ENCODE measurements at regions not wholly inside any gene's neighbourhood (a gene's known extent, or its start where the extent isn't known, plus 50 kb on each side); places are given as distances from the start of the nearest gene placed in this dataset.

- POLR2A ChIA-PET (ENCODE audit: unreplicated experiment) = no interaction called here
Measured at GRCh38 chr13:34757441-34757840, 184.6 kb upstream of the NBEA start.

GRCh38 chr13:34758628-34759027, 183.4 kb upstream of the NBEA start:
- Histone ChIP-seq H2AFZ (no peak overlapping the region), H3K27ac (no peak overlapping the region), H3F3A (ENCODE audit: insufficient read depth, low read depth) (no peaks in the 10 kb centered on the region), H3K9me3 (ENCODE audit: insufficient read depth, low read depth) (no peaks in the 10 kb centered on the region), H4K20me1 (ENCODE audit: insufficient read depth) (no peaks in the 10 kb centered on the region), H3K4me3 (no peak overlapping the region), H3K27me3 (ENCODE audit: insufficient read depth, low read depth) (no peaks in the 10 kb centered on the region), H3K4me2 (no peak overlapping the region), H3K4me1 (replicated peaks; ENCODE audit: insufficient read depth) (no peaks in the 10 kb centered on the region), H3K9me2 (ENCODE audit: insufficient read depth) (no peaks in the 10 kb centered on the region), H3K36me3 (ENCODE audit: low read depth) (no peaks in the 10 kb centered on the region), H3K79me2 (ENCODE audit: low read depth) (no peaks in the 10 kb centered on the region)
- no peak for TF ChIP-seq CTCF (conservative IDR thresholded peaks at IDR 0.05)
- no peak for TF ChIP-seq EZH2 (IDR thresholded peaks at IDR 0.05; ENCODE audit: low read depth)
- ChIA-PET POLR2A (ENCODE audit: unreplicated experiment) (no interaction called here), CTCF (no interaction called here)
- intact Hi-C loops (cut with micrococcal nuclease; ENCODE audit: unreplicated experiment) = no loop called here
- no TSS peak for BruUV-seq (replicated peaks)
- no peak for DNase-seq

More at GRCh38 chr13:34757441-34757840, 184.6 kb upstream of the NBEA start:
- Histone ChIP-seq H3K4me3 (no peak overlapping the region), H3K79me2 (ENCODE audit: low read depth) (no peaks in the 10 kb centered on the region), H4K20me1 (ENCODE audit: insufficient read depth) (no peaks in the 10 kb centered on the region), H3K27me3 (ENCODE audit: insufficient read depth, low read depth) (no peaks in the 10 kb centered on the region), H3F3A (ENCODE audit: insufficient read depth, low read depth) (no peaks in the 10 kb centered on the region), H2AFZ (no peak overlapping the region), H3K27ac (no peak overlapping the region), H3K4me1 (replicated peaks; ENCODE audit: insufficient read depth) (no peaks in the 10 kb centered on the region), H3K9me2 (ENCODE audit: insufficient read depth) (no peaks in the 10 kb centered on the region), H3K9me3 (ENCODE audit: insufficient read depth, low read depth) (no peaks in the 10 kb centered on the region), H3K36me3 (ENCODE audit: low read depth) (no peaks in the 10 kb centered on the region), H3K4me2 (no peak overlapping the region)
- no peak for DNase-seq
- CTCF ChIA-PET = no interaction called here
- no peak for TF ChIP-seq EZH2 (IDR thresholded peaks at IDR 0.05; ENCODE audit: low read depth)
- TF ChIP-seq CTCF (conservative IDR thresholded peaks at IDR 0.05) = no peak
- intact Hi-C loops (cut with micrococcal nuclease; ENCODE audit: unreplicated experiment) = no loop called here
- BruUV-seq (replicated peaks) = no TSS peak

- no peaks in the 10 kb centered on the region for H3K36me3 ChIP-seq (ENCODE audit: low read depth)
- no peak overlapping the region for H2AFZ ChIP-seq
- no peak overlapping the region for H3K27ac ChIP-seq
- no peak overlapping the region for H3K4me2 ChIP-seq
- DNase-seq = no peak
- no peak for TF ChIP-seq CTCF (conservative IDR thresholded peaks at IDR 0.05)
- TF ChIP-seq EZH2 (IDR thresholded peaks at IDR 0.05; ENCODE audit: low read depth) = no peak
- H3K4me1 ChIP-seq (replicated peaks; ENCODE audit: insufficient read depth) = 0 out of 2 replicates have a peak, but pooled peaks cover 4% of the 10 kb centered on the region
- H4K20me1 ChIP-seq (ENCODE audit: insufficient read depth) = no peaks in the 10 kb centered on the region
- H3K9me2 ChIP-seq (ENCODE audit: insufficient read depth) = no peaks in the 10 kb centered on the region
- H3K27me3 ChIP-seq (ENCODE audit: insufficient read depth, low read depth) = no peaks in the 10 kb centered on the region
- no peak overlapping the region for H3K4me3 ChIP-seq
- BruUV-seq (replicated peaks) = no TSS peak
- ChIA-PET CTCF (no interaction called here), POLR2A (ENCODE audit: unreplicated experiment) (no interaction called here)
- intact Hi-C loops (cut with micrococcal nuclease; ENCODE audit: unreplicated experiment) = no loop called here
- H3F3A ChIP-seq (ENCODE audit: insufficient read depth, low read depth) = no peaks in the 10 kb centered on the region
- H3K9me3 ChIP-seq (ENCODE audit: insufficient read depth, low read depth) = 0 out of 2 replicates have a peak, but pooled peaks cover 3% of the 10 kb centered on the region
- no peaks in the 10 kb centered on the region for H3K79me2 ChIP-seq (ENCODE audit: low read depth)
Measured at GRCh38 chr13:34762312-34762711, 179.8 kb upstream of the NBEA start.
